ENCODE measurements at regions not wholly inside any gene's neighbourhood (a gene's known extent, or its start where the extent isn't known, plus 50 kb on each side); places are given as distances from the start of the nearest gene placed in this dataset.

GRCh38 chr9:4381744-4382143 is 81.9 kb upstream of the GLIS3 start:
- H3K27ac ChIP-seq, result no peak overlapping the region
- H3K9me3 ChIP-seq, result no peaks in the 10 kb centered on the region
- H3K36me3 ChIP-seq, result no peaks in the 10 kb centered on the region
- H3K27me3 ChIP-seq, result no peaks in the 10 kb centered on the region
- intact Hi-C loops (cut with DNase I; ENCODE audit: low total_unique reads), result no loop called here
- no peak for TF ChIP-seq POLR2A (IDR thresholded peaks at IDR 0.05)
- TF ChIP-seq POLR2AphosphoS5 (IDR thresholded peaks at IDR 0.05), result no peak
- no peak for TF ChIP-seq CTCF (IDR thresholded peaks at IDR 0.05)
- no peak overlapping the region for H3K4me3 ChIP-seq
- no peaks in the 10 kb centered on the region for H3K4me1 ChIP-seq
- DNase-seq (ENCODE audit: low spot score in 2 of 2), result no peak

GRCh38 chr9:4380406-4380805 is 80.5 kb upstream of the GLIS3 start:
- Histone ChIP-seq H3K36me3 (no peaks in the 10 kb centered on the region), H3K4me1 (no peaks in the 10 kb centered on the region), H3K4me3 (no peak overlapping the region), H3K27ac (no peak overlapping the region), H3K9me3 (no peaks in the 10 kb centered on the region), H3K27me3 (no peaks in the 10 kb centered on the region)
- TF ChIP-seq POLR2AphosphoS5 (IDR thresholded peaks at IDR 0.05) (no peak), CTCF (IDR thresholded peaks at IDR 0.05) (no peak), POLR2A (IDR thresholded peaks at IDR 0.05) (no peak)
- no peak for DNase-seq (ENCODE audit: low spot score in 2 of 2)
- intact Hi-C loops (cut with DNase I; ENCODE audit: low total_unique reads), result no loop called here

- H3K27me3 ChIP-seq, result no peaks in the 10 kb centered on the region
- H3K4me3 ChIP-seq, result no peak overlapping the region
- intact Hi-C loops (cut with DNase I; ENCODE audit: low total_unique reads), result no loop called here
- DNase-seq (ENCODE audit: low spot score in 2 of 2), result no peak
- H3K4me1 ChIP-seq, result no peaks in the 10 kb centered on the region
- peak in 2 of 3 donors; percentile 26 to 51 for TF ChIP-seq CTCF (IDR thresholded peaks at IDR 0.05)
- no peak for TF ChIP-seq POLR2AphosphoS5 (IDR thresholded peaks at IDR 0.05)
- no peak overlapping the region for H3K27ac ChIP-seq
- no peaks in the 10 kb centered on the region for H3K9me3 ChIP-seq
- H3K36me3 ChIP-seq, result no peaks in the 10 kb centered on the region
Observed at GRCh38 chr9:4375424-4376200, 75.7 kb upstream of the GLIS3 start.

- DNase-seq (ENCODE audit: low spot score in 2 of 2), result no peak
- H3K4me1 ChIP-seq, result no peaks in the 10 kb centered on the region
- TF ChIP-seq CTCF (IDR thresholded peaks at IDR 0.05) (no peak), POLR2A (IDR thresholded peaks at IDR 0.05) (no peak), POLR2AphosphoS5 (IDR thresholded peaks at IDR 0.05) (no peak)
- H3K4me3 ChIP-seq, result no peak overlapping the region
- no peaks in the 10 kb centered on the region for H3K36me3 ChIP-seq
- H3K27me3 ChIP-seq, result no peaks in the 10 kb centered on the region
- no peaks in the 10 kb centered on the region for H3K9me3 ChIP-seq
- intact Hi-C loops (cut with DNase I; ENCODE audit: low total_unique reads), result no loop called here
- no peak overlapping the region for H3K27ac ChIP-seq
Observed at GRCh38 chr9:4371108-4371507, 71.2 kb upstream of the GLIS3 start.

- H3K9me3 ChIP-seq, result no peaks in the 10 kb centered on the region
- H3K36me3 ChIP-seq, result no peaks in the 10 kb centered on the region
- no peaks in the 10 kb centered on the region for H3K4me1 ChIP-seq
- H3K27me3 ChIP-seq, result no peaks in the 10 kb centered on the region
- DNase-seq (ENCODE audit: low spot score in 2 of 2), result no peak
- TF ChIP-seq CTCF (IDR thresholded peaks at IDR 0.05) (no peak), POLR2A (IDR thresholded peaks at IDR 0.05) (no peak), POLR2AphosphoS5 (IDR thresholded peaks at IDR 0.05) (no peak)
- H3K27ac ChIP-seq, result no peak overlapping the region
- H3K4me3 ChIP-seq, result no peak overlapping the region
- intact Hi-C loops (cut with DNase I; ENCODE audit: low total_unique reads), result no loop called here
Observed at GRCh38 chr9:4370501-4370900, 70.6 kb upstream of the GLIS3 start.
